ENCODE measurements at regions not wholly inside any gene's neighbourhood (a gene's known extent, or its start where the extent isn't known, plus 50 kb on each side); places are given as distances from the start of the nearest gene placed in this dataset.

GRCh38 chr1:188557053-188557452, 1728.3 kb downstream of the PLA2G4A start:
- Histone ChIP-seq H3K79me2 (ENCODE audit: insufficient read depth, low read depth, low read length) (no peaks in the 10 kb centered on the region), H2AFZ (ENCODE audit: low read length) (no peak overlapping the region), H4K20me1 (ENCODE audit: insufficient read depth, low read length) (no peaks in the 10 kb centered on the region), H3K27ac (ENCODE audit: low read depth, low read length, poor library complexity, severe bottlenecking) (no peak overlapping the region), H3K4me1 (ENCODE audit: insufficient read depth, low read length, poor library complexity, severe bottlenecking) (no peaks in the 10 kb centered on the region), H3K36me3 (ENCODE audit: insufficient read depth, low read length) (no peaks in the 10 kb centered on the region), H3K4me2 (ENCODE audit: low read length) (no peak overlapping the region), H3K9me2 (ENCODE audit: insufficient read depth, low read length) (no peaks in the 10 kb centered on the region), H3K9me3 (ENCODE audit: low read length) (no peaks in the 10 kb centered on the region), H3K4me3 (ENCODE audit: low read depth, low read length, poor library complexity, severe bottlenecking) (no peak overlapping the region)
- intact Hi-C loops (cut with micrococcal nuclease; ENCODE audit: unreplicated experiment): no loop called here
- ChIA-PET POLR2A (no interaction called here), CTCF (ENCODE audit: unreplicated experiment) (no interaction called here)
- DNase-seq (ENCODE audit: low spot score): no peak
- BruUV-seq (replicated peaks): no TSS peak
- TF ChIP-seq CTCF (conservative IDR thresholded peaks at IDR 0.05; ENCODE audit: low read length) (no peak), EZH2phosphoT487 (IDR thresholded peaks at IDR 0.05; ENCODE audit: borderline replicate concordance, low read depth, low read length) (no peak)

GRCh38 chr1:188582911-188583532, 1754.3 kb downstream of the PLA2G4A start:
- H3K9me3 ChIP-seq (ENCODE audit: low read length): no peaks in the 10 kb centered on the region
- ChIA-PET POLR2A (no interaction called here), CTCF (ENCODE audit: unreplicated experiment) (no interaction called here)
- no peak overlapping the region for H2AFZ ChIP-seq (ENCODE audit: low read length)
- no peak overlapping the region for H3K4me3 ChIP-seq (ENCODE audit: low read depth, low read length, poor library complexity, severe bottlenecking)
- H3K27ac ChIP-seq (ENCODE audit: low read depth, low read length, poor library complexity, severe bottlenecking): no peak overlapping the region
- intact Hi-C loops (cut with micrococcal nuclease; ENCODE audit: unreplicated experiment): no loop called here
- TF ChIP-seq EZH2phosphoT487 (IDR thresholded peaks at IDR 0.05; ENCODE audit: borderline replicate concordance, low read depth, low read length): no peak
- no peak for DNase-seq (ENCODE audit: low spot score)
- no peaks in the 10 kb centered on the region for H3K79me2 ChIP-seq (ENCODE audit: insufficient read depth, low read depth, low read length)
- H3K36me3 ChIP-seq (ENCODE audit: insufficient read depth, low read length): no peaks in the 10 kb centered on the region
- no peaks in the 10 kb centered on the region for H4K20me1 ChIP-seq (ENCODE audit: insufficient read depth, low read length)
- H3K4me1 ChIP-seq (ENCODE audit: insufficient read depth, low read length, poor library complexity, severe bottlenecking): no peaks in the 10 kb centered on the region
- no peaks in the 10 kb centered on the region for H3K9me2 ChIP-seq (ENCODE audit: insufficient read depth, low read length)
- no peak overlapping the region for H3K4me2 ChIP-seq (ENCODE audit: low read length)
- no TSS peak for BruUV-seq (replicated peaks)

DNA sequence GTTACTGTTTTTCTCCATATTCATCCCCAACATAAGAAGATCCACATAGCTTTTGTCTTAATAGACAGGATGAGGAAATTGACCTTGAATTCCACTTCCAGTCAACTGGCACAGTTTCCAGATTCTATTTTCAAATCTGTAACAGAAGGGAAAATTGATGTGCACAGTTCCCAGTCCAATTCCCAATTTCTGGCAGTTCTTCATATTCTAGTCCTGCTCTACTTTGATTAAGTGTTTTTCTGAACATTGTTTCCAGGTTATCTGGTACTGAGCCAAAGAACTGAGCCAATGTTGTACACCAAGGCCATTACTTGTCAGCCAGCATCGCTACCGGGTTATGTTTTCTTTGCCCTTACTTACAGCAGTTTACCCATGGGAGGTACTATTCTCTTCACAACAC, 1755.4 kb downstream of the PLA2G4A start:
- Histone ChIP-seq H4K20me1 (ENCODE audit: insufficient read depth, low read length) (no peaks in the 10 kb centered on the region), H3K9me2 (ENCODE audit: insufficient read depth, low read length) (no peaks in the 10 kb centered on the region), H3K36me3 (ENCODE audit: insufficient read depth, low read length) (no peaks in the 10 kb centered on the region), H3K79me2 (ENCODE audit: insufficient read depth, low read depth, low read length) (no peaks in the 10 kb centered on the region), H3K4me3 (ENCODE audit: low read depth, low read length, poor library complexity, severe bottlenecking) (no peak overlapping the region), H3K4me1 (ENCODE audit: insufficient read depth, low read length, poor library complexity, severe bottlenecking) (no peaks in the 10 kb centered on the region), H2AFZ (ENCODE audit: low read length) (no peak overlapping the region), H3K27ac (ENCODE audit: low read depth, low read length, poor library complexity, severe bottlenecking) (no peak overlapping the region), H3K9me3 (ENCODE audit: low read length) (no peaks in the 10 kb centered on the region), H3K4me2 (ENCODE audit: low read length) (no peak overlapping the region)
- TF ChIP-seq CTCF (conservative IDR thresholded peaks at IDR 0.05; ENCODE audit: low read length) (no peak), EZH2phosphoT487 (IDR thresholded peaks at IDR 0.05; ENCODE audit: borderline replicate concordance, low read depth, low read length) (no peak)
- intact Hi-C loops (cut with micrococcal nuclease; ENCODE audit: unreplicated experiment): no loop called here
- DNase-seq (ENCODE audit: low spot score): no peak
- ChIA-PET CTCF (ENCODE audit: unreplicated experiment) (no interaction called here), POLR2A (no interaction called here)
- BruUV-seq (replicated peaks): no TSS peak

Data from OCI-LY7 (cell line).